HG03135 (cell line): ENCODE measurements at regions not wholly inside any gene's neighbourhood (a gene's known extent, or its start where the extent isn't known, plus 50 kb on each side); places are given as distances from the start of the nearest gene placed in this dataset.
"Not testable (repeated sequence)": the region's sequence is repeated elsewhere in the genome, so short reads cannot be mapped to it uniquely, and the experiment has no call there.

Source experiments
- ATAC-seq: cut with Tn5 transposase; IDR thresholded peaks from one replicate; pipeline ENCODE4 v1.9.1; 2021; ENCODE audit warnings: mild to moderate bottlenecking, moderate library complexity; ENCODE audit not compliant: unreplicated experiment

GRCh38 chr3:89912031-89912430 is 804.6 kb downstream of the EPHA3 start:
- no peak for ATAC-seq

- ATAC-seq = no peak
Observed at GRCh38 chr3:89923921-89924610, 816.6 kb downstream of the EPHA3 start.

DNA sequence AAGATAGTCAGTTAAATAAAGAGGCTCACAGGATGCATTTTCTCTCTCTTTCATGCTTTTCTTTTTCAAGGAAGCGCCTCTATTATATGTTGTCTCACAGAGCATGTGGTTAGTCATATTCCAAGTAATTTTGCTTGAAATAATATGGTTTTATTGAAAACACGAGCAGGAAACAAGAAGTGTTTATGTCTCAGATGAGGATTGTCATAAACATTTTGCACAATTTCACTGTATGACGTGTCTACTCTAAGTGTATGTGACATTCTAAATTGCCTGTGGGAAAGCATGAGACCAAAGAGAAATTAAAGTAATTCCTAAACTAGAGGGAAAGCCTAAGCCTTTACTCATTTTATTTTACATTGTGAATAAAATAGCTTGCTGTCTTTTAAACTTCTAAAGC is 818.6 kb downstream of the EPHA3 start:
- no peak for ATAC-seq

- no peak for ATAC-seq
Observed at GRCh38 chr3:89932882-89933281, 825.5 kb downstream of the EPHA3 start.

DNA sequence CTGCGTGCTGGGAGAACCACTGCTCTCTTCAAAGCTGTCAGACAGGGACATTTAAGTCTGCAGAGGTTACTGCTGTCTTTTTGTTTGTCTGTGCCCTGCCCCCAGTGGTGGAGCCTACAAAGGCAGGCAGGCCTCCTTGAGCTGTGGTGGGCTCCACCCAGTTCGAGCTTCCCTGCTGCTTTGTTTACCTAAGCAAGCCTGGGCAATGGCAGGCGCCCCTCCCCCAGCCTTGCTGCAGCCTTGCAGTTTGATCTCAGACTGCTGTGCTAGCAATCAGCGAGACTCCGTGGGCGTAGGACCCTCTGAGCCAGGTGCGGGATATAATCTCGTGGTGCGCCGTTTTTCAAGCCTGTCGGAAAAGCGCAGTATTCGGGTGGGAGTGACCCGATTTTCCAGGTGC is 837.0 kb downstream of the EPHA3 start:
- not testable (repeated sequence) for ATAC-seq

GRCh38 chr3:89946884-89947283 is 839.5 kb downstream of the EPHA3 start:
- no peak for ATAC-seq

- no peak for ATAC-seq
Observed at GRCh38 chr3:89947337-89947954, 840.0 kb downstream of the EPHA3 start.

- no peak for ATAC-seq
Observed at GRCh38 chr3:89948008-89948407, 840.6 kb downstream of the EPHA3 start.

DNA sequence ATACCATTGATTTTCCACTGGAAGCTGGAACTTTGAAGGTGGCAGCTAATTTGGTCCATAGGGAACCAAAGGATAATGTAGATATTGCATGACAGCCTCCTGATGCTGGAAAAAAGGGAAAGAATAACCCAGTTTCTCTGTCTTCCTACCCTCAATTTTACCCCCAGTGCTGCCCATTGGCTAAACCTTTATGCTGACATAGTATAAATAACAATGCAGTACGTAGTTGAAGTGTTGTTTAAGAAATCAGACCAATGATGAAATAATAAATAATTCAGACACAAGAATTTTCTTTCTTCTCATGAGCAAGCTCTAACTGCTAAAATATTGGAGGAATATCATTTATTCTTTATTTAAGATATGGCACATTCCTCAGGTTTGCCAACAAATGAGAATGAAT is 843.4 kb downstream of the EPHA3 start:
- ATAC-seq = no peak

DNA sequence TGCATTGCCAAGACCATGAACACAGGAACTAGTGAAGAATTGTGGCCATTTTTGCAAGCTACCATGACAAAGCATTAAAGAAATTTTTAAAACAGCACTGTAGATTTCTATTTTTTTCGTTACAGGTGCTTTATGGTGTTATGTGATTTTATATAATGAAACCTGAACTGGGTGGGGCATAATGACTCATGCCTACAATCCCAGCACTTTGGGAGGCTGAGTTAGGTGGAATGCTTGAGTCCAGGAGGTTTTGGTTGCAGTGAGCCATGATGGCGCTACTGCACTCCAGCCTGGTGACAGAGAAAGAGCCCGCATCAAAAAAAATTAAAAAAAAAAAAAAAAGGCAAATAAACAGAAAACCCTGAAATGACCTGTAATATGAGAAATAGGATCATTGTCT is 846.7 kb downstream of the EPHA3 start:
- ATAC-seq = no peak

DNA sequence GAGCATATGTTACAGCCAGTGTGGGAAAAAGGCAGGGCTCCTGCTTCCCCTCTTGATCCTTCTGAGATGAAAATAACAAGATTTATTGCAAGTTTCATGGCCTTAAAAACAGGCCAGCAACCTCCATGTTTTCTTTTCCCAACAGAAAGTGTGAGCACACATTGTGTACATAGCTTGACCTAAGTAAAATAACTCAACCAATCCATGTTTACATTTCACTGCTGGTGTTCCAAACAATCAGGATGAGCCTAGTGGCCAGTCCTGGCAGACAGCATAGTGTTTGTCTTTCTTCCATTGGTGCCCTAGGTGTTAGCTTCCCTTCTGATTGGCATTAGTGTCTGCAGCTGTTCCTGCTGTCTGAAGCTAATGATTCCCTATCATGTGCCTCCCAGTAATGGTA is 847.7 kb downstream of the EPHA3 start:
- ATAC-seq = no peak

GRCh38 chr3:89957451-89957850 is 850.0 kb downstream of the EPHA3 start:
- ATAC-seq = no peak

DNA sequence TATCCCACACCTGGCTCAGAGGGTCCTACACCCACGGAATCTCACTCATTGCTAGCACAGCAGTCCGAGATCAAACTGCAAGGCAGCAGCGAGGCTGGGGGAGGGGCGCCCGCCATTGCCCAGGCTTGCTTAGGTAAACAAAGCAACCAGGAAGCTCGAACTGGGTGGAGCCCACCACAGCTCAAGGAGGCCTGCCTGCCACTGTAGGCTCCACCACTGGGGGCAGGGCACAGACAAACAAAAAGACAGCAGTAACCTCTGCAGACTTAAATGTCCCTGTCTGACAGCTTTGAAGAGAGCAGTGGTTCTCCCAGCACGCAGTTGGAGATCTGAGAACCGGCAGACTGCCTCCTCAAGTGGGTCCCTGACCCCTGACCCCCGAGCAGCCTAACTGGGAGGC is 850.7 kb downstream of the EPHA3 start:
- ATAC-seq = not testable (repeated sequence)

- no peak for ATAC-seq
Observed at GRCh38 chr3:89964347-89964746, 856.9 kb downstream of the EPHA3 start.

GRCh38 chr3:89966877-89967665 is 859.6 kb downstream of the EPHA3 start:
- no peak for ATAC-seq

GRCh38 chr3:89971329-89971728 is 863.9 kb downstream of the EPHA3 start:
- ATAC-seq = no peak

DNA sequence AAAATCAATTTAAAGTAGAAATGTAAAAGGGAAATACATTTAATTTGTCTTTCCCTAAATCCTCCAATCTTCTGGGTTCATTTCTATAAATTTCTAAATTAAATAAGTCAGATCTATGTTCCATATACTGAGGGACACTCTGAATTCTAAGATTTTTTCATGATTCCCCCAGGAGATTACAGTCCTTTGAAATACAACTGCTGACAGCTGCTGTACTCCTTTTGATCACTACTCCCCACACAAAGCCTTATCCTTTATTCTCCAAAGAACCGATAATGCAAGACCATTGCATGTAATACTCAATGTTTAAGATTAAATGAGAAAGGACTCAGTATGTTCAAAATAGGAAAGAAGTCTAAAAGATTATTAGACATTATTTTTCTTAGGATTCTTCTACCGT is 865.7 kb downstream of the EPHA3 start:
- ATAC-seq = no peak

- ATAC-seq = no peak
Observed at GRCh38 chr3:89974903-89975519, 867.6 kb downstream of the EPHA3 start.

GRCh38 chr3:89983449-89983848 is 876.0 kb downstream of the EPHA3 start:
- ATAC-seq = no peak

DNA sequence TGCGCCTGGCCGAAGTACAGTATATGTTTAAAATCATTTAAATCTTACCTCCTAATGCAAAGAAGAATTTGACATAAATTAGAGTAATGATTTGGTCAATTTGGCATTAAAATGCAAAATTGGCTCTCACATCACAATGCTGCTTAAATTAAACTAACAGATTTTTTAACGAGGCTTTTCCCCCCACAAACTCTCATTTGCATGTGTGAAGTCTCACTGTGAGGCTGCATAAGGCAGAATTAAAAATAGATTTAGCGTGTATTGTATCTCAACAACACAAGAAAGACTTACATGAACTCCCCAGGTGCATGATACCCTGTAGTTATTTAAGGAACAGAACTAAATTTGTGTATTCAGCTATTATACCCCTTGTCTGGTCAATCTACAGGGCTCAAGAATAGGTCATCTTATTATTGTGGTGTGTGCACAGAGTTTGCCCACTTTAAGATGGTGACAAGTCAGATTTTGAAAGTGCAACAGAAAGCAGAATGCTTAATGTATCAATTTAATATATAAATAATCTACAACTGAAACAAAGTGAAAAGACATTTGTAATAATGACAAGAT is 897.9 kb downstream of the EPHA3 start:
- no peak for ATAC-seq

DNA sequence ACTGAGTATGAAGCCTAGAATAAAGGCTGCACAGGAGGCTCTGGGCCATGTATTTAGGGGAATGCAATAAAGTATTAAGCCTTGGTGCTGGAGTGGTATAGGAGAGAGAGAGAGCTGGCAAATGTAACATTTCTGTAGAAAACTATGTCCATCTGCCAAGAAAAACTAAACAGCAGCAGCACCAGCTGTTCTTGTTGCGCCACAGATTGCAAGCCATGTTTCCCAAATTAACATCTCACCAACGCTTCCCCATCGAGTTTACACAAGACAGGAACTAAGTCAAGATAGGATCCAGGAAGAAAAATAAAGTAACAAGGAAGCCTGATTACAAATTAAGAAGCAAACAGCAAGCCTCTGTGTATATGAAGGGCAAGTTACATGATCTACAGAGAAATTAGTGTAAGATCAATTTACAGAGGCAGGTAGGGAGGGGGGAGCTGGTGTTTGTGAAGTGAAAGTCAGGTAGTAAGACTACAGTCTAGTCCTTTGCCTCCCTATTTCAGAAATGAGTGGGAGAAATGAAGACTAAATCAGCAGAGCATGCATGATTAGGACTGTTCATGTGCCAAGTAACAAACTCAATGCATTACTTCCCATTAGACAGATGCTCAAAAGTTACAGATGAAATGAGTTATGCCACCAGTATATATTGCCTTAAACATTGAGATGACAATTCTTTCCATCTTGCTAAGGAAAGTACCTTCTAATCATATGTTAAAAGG is 900.5 kb downstream of the EPHA3 start:
- no peak for ATAC-seq
